ENCODE measurements at regions not wholly inside any gene's neighbourhood (a gene's known extent, or its start where the extent isn't known, plus 50 kb on each side); places are given as distances from the start of the nearest gene placed in this dataset.

DNA sequence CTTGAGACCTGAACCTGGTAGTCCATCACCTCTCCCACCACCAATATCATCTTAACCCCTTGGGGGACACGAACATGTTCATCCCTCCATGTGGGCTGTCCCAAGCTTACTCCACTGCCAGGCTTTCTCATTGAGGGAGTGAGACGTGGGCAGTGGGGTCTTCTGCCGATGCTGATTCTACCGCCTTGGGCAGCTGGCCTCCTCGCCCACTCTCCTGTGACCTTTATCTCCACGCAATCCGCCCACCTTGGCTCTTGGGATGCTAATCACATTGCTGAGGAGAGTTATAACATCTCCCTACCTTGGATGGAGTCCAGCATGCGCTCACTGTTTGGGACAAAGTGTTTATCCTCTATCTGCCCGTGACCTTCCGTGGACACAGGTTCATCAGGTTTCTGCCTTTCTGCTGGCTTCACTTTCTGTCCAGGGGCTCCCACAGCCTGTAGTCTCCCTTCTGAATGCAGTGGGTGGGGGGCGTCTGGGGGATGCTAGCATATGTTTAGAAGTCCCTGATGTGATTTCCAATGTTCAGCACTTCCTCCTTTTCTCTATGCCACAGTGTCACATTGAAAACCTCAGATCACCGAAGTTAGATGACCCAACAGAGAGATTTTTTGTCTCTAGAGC, 53.2 kb upstream of the ESRRB start:
- intact Hi-C loops (cut with micrococcal nuclease; ENCODE audit: unreplicated experiment), result no loop called here

DNA sequence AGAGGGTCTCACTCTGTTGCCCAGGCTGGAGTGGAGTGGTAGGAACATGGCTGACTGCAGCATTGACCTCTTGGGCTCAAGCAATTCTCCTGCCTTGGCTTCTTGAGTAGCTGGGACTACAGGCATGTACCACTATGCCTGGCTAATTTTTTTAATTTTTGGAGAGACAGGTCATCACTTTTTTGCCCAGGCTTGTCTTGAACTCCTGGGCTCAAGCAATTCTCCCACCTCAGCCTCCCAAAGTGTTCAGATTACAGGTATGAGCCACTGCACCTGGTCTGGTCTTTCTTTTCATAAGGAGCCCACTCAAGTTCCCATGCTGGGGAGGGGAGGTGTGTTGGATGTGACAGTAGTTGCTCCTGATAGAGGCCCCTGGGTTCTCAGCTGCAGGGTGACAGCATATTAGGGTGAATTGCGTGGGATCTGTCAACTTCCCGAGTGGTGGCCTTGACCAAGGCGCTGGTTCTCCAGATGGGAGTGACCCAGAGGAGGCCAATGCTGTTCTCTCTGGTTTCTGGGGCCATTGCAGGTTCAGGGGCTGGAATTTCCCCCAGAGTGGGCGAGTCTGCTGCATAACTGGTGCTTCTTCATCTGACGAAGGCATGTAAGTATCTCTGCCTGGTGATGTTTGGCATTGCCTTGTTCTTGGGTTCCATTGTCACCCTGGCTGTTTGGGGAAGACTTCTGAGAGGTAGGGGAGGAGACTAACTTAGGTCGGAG, 52.4 kb upstream of the ESRRB start:
- intact Hi-C loops (cut with micrococcal nuclease; ENCODE audit: unreplicated experiment), result no loop called here
- peaks cover 4% of the 10 kb centered on the region for H3K27me3 ChIP-seq (ENCODE audit: control insufficient read depth, insufficient read depth, low read length)
- no peak for ATAC-seq

More for the DNA sequence above, 53.2 kb upstream of the ESRRB start:
- Histone ChIP-seq H3K36me3 (ENCODE audit: control insufficient read depth, insufficient read depth, low read length) (no peaks in the 10 kb centered on the region), H3K4me3 (ENCODE audit: low read depth in 2 of 2, low read length in 2 of 2) (no peak overlapping the region), H3K27me3 (ENCODE audit: control insufficient read depth, insufficient read depth, low read length) (peaks cover 4% of the 10 kb centered on the region), H3K9me3 (ENCODE audit: control insufficient read depth, insufficient read depth, low read depth, low read length) (no peaks in the 10 kb centered on the region), H3K4me1 (ENCODE audit: control insufficient read depth, insufficient read depth, low read length) (no peaks in the 10 kb centered on the region), H3K27ac (ENCODE audit: low read length) (no peak overlapping the region)
- no TSS peak for BruUV-seq (replicated peaks)
- CTCF ChIA-PET, result no interaction called here
- no peak for TF ChIP-seq CTCF (IDR thresholded peaks at IDR 0.05)
- TF ChIP-seq SIN3A (IDR thresholded peaks at IDR 0.05; ENCODE audit: borderline replicate concordance, insufficient read depth, low read depth, low read length), result no peak
- no peak for TF ChIP-seq POLR2AphosphoS5 (IDR thresholded peaks at IDR 0.05; ENCODE audit: low read depth, low read length)
- no peak for TF ChIP-seq REST (IDR thresholded peaks at IDR 0.05; ENCODE audit: insufficient read depth in 1 of 2, low read depth in 2 of 2, low read length in 1 of 2)
- no peak for TF ChIP-seq TCF7L2 (IDR thresholded peaks at IDR 0.05; ENCODE audit: low read depth, low read length)
- DNase-seq (ENCODE audit: low read depth, low spot score) (no peak), ATAC-seq (no peak)
- POLR2A ChIA-PET, result no interaction called here
- in situ Hi-C loops (cut with HindIII; ENCODE audit: low pct_unique_long_range_greater_than_20kb, low sequenced_read_pairs), result no loop called here

More for the DNA sequence above, 52.4 kb upstream of the ESRRB start:
- no peaks in the 10 kb centered on the region for H3K9me3 ChIP-seq (ENCODE audit: control insufficient read depth, insufficient read depth, low read depth, low read length)
- no peak overlapping the region for H3K27ac ChIP-seq (ENCODE audit: low read length)
- H3K4me1 ChIP-seq (ENCODE audit: control insufficient read depth, insufficient read depth, low read length), result no peaks in the 10 kb centered on the region
- DNase-seq (ENCODE audit: low read depth, low spot score), result no peak
- in situ Hi-C loops (cut with HindIII; ENCODE audit: low pct_unique_long_range_greater_than_20kb, low sequenced_read_pairs), result no loop called here
- H3K36me3 ChIP-seq (ENCODE audit: control insufficient read depth, insufficient read depth, low read length), result no peaks in the 10 kb centered on the region
- ChIA-PET CTCF (no interaction called here), POLR2A (no interaction called here)
- TF ChIP-seq POLR2AphosphoS5 (IDR thresholded peaks at IDR 0.05; ENCODE audit: low read depth, low read length) (no peak), CTCF (IDR thresholded peaks at IDR 0.05) (no peak), TCF7L2 (IDR thresholded peaks at IDR 0.05; ENCODE audit: low read depth, low read length) (no peak), SIN3A (IDR thresholded peaks at IDR 0.05; ENCODE audit: borderline replicate concordance, insufficient read depth, low read depth, low read length) (no peak), REST (IDR thresholded peaks at IDR 0.05; ENCODE audit: insufficient read depth in 1 of 2, low read depth in 2 of 2, low read length in 1 of 2) (no peak)
- BruUV-seq (replicated peaks), result no TSS peak
- H3K4me3 ChIP-seq (ENCODE audit: low read depth in 2 of 2, low read length in 2 of 2), result no peak overlapping the region
